Stimulated activated CD4-positive, alpha-beta T cell treated with anti-CD3 and anti-CD28 coated beads, Interleukin-1b, Interleukin-23, amount 100 ng/mL, for 48 hours (primary cell): ENCODE measurements at regions not wholly inside any gene's neighbourhood (a gene's known extent, or its start where the extent isn't known, plus 50 kb on each side); places are given as distances from the start of the nearest gene placed in this dataset.
"Not testable (repeated sequence)": the region's sequence is repeated elsewhere in the genome, so short reads cannot be mapped to it uniquely, and the experiment has no call there.

ENCODE experiments used
- DNase-seq: peaks from one replicate; pipeline ENCODE4 v3.0.0-alpha.2; 2020

GRCh38 chr12:124669271-124669721, 101.9 kb upstream of the NCOR2 start:
- not testable (repeated sequence) for DNase-seq

- no peak for DNase-seq
These were observed 101.2 kb upstream of the NCOR2 start for GRCh38 chr12:124668602-124669001.

GRCh38 chr12:124667506-124668326, 100.3 kb upstream of the NCOR2 start:
- no peak for DNase-seq

GRCh38 chr12:124666722-124667259, 99.4 kb upstream of the NCOR2 start:
- DNase-seq, result no peak

GRCh38 chr12:124665511-124665910, 98.1 kb upstream of the NCOR2 start:
- DNase-seq, result no peak

- DNase-seq, result no peak
These were observed 97.1 kb upstream of the NCOR2 start for GRCh38 chr12:124664395-124665111.

- no peak for DNase-seq
These were observed 96.5 kb upstream of the NCOR2 start for GRCh38 chr12:124663771-124664366.

GRCh38 chr12:124663206-124663605, 95.8 kb upstream of the NCOR2 start:
- no peak for DNase-seq

GRCh38 chr12:124661341-124661740, 93.9 kb upstream of the NCOR2 start:
- DNase-seq, result no peak

GRCh38 chr12:124660851-124661250, 93.4 kb upstream of the NCOR2 start:
- no peak for DNase-seq

- DNase-seq, result no peak
These were observed 91.5 kb upstream of the NCOR2 start for GRCh38 chr12:124658806-124659402.

GRCh38 chr12:124658302-124658701, 90.9 kb upstream of the NCOR2 start:
- no peak for DNase-seq

- no peak for DNase-seq
These were observed 89.6 kb upstream of the NCOR2 start for GRCh38 chr12:124656947-124657434.

GRCh38 chr12:124655698-124656516, 88.5 kb upstream of the NCOR2 start:
- DNase-seq, result no peak

- no peak for DNase-seq
These were observed 87.8 kb upstream of the NCOR2 start for GRCh38 chr12:124655048-124655697.

GRCh38 chr12:124654666-124655047, 87.2 kb upstream of the NCOR2 start:
- DNase-seq, result no peak

- DNase-seq, result no peak
These were observed 85.9 kb upstream of the NCOR2 start for GRCh38 chr12:124653169-124653931.

- DNase-seq, result no peak
These were observed 85.2 kb upstream of the NCOR2 start for GRCh38 chr12:124652661-124653060.

- no peak for DNase-seq
These were observed 84.3 kb upstream of the NCOR2 start for GRCh38 chr12:124651516-124652273.

GRCh38 chr12:124650912-124651311, 83.5 kb upstream of the NCOR2 start:
- no peak for DNase-seq
